OCI-LY7 (cell line): ENCODE measurements at regions not wholly inside any gene's neighbourhood (a gene's known extent, or its start where the extent isn't known, plus 50 kb on each side); places are given as distances from the start of the nearest gene placed in this dataset.

Experiments
- BruUV-seq: library from RNA; stranded (reverse); fragments of 400-500 nt; replicated peaks from 2 replicates; lab custom pipeline; 2021; lab: Mats Ljungman, UMichigan
- CTCF ChIA-PET: fragments of 300-600 bp; sonication (Branson Sonifier 250); formaldehyde crosslinking; loops from one replicate; lab custom pipeline; 2022; ENCODE audit warnings: antibody characterized with exemption; ENCODE audit not compliant: unreplicated experiment; lab: Charles Lee
- POLR2A ChIA-PET: fragments of 300-600 bp; sonication (Branson Sonifier 250); formaldehyde crosslinking; loops from one replicate; lab custom pipeline; 2022; ENCODE audit warnings: antibody characterized with exemption; lab: Charles Lee
- DNase-seq: peaks from one replicate; pipeline ENCODE4 v3.0.0-alpha.2; 2015; ENCODE audit warnings: low spot score
- H2AFZ ChIP-seq: fragments of 200-600 bp; sonication (generic), shearing (Covaris generic); 2 replicates; pipeline ENCODE4 v1.6.1; 2014; ENCODE audit warnings: mild to moderate bottlenecking, antibody characterized with exemption, low read length, moderate library complexity
- H3K27ac ChIP-seq: fragments of 200-600 bp; sonication (generic); 2 replicates; pipeline ENCODE4 v1.5.1; 2014; ENCODE audit warnings: mixed run types, low read depth, mild to moderate bottlenecking, moderate library complexity, low read length, inconsistent platforms; ENCODE audit not compliant: poor library complexity, severe bottlenecking
- H3K36me3 ChIP-seq: fragments of 200-600 bp; sonication (generic); 2 replicates; pipeline ENCODE4 v1.6.1; 2014; ENCODE audit warnings: mild to moderate bottlenecking, antibody characterized with exemption, low read length, moderate library complexity, mixed read lengths; ENCODE audit not compliant: insufficient read depth
- H3K4me1 ChIP-seq: fragments of 200-600 bp; sonication (generic); 2 replicates; pipeline ENCODE4 v1.5.1; 2014; ENCODE audit warnings: mild to moderate bottlenecking, low read length; ENCODE audit not compliant: insufficient read depth, poor library complexity, severe bottlenecking
- H3K4me2 ChIP-seq: fragments of 200-600 bp; sonication (generic); 2 replicates; pipeline ENCODE4 v1.6.1; 2014; ENCODE audit warnings: mild to moderate bottlenecking, low read length
- H3K4me3 ChIP-seq: fragments of 200-600 bp; sonication (generic); 2 replicates; pipeline ENCODE4 v1.5.1; 2014; ENCODE audit warnings: mild to moderate bottlenecking, low read depth, low read length; ENCODE audit not compliant: poor library complexity, severe bottlenecking
- H3K79me2 ChIP-seq: fragments of 200-600 bp; sonication (generic); 2 replicates; pipeline ENCODE4 v1.6.1; 2016; ENCODE audit warnings: low read depth, mild to moderate bottlenecking, low read length, moderate library complexity, mixed read lengths; ENCODE audit not compliant: insufficient read depth
- H3K9me2 ChIP-seq: fragments of 200-600 bp; sonication (generic); 2 replicates; pipeline ENCODE4 v1.6.1; 2016; ENCODE audit warnings: mild to moderate bottlenecking, low read length, mixed read lengths; ENCODE audit not compliant: insufficient read depth
- H3K9me3 ChIP-seq: fragments of 200-600 bp; sonication (generic); 2 replicates; pipeline ENCODE4 v1.6.1; 2014; ENCODE audit warnings: mild to moderate bottlenecking, mixed run types, low read length, mixed read lengths
- H4K20me1 ChIP-seq: fragments of 200-600 bp; sonication (generic); 2 replicates; pipeline ENCODE4 v1.6.1; 2014; ENCODE audit warnings: mild to moderate bottlenecking, antibody characterized with exemption, low read length, moderate library complexity, mixed read lengths; ENCODE audit not compliant: insufficient read depth
- CTCF ChIP-seq: fragments of 200-600 bp; sonication (generic); conservative IDR thresholded peaks from 2 replicates; pipeline ENCODE4 v1.5.1; 2014; ENCODE audit warnings: mild to moderate bottlenecking, antibody characterized with exemption, low read length, moderate library complexity, mixed read lengths
- EZH2phosphoT487 ChIP-seq: fragments of 200-600 bp; sonication (generic); IDR thresholded peaks from 2 replicates; pipeline ENCODE4 v1.6.1; 2018; ENCODE audit warnings: low read depth, borderline replicate concordance, mild to moderate bottlenecking, mixed run types, antibody characterized with exemption, low read length, moderate library complexity, mixed read lengths
- intact Hi-C: fragments of 100-400 bp; cut with micrococcal nuclease; formaldehyde crosslinking; loops from one replicate; pipeline ENCODE4 v1.10.0; 2022; ENCODE audit not compliant: unreplicated experiment

DNA sequence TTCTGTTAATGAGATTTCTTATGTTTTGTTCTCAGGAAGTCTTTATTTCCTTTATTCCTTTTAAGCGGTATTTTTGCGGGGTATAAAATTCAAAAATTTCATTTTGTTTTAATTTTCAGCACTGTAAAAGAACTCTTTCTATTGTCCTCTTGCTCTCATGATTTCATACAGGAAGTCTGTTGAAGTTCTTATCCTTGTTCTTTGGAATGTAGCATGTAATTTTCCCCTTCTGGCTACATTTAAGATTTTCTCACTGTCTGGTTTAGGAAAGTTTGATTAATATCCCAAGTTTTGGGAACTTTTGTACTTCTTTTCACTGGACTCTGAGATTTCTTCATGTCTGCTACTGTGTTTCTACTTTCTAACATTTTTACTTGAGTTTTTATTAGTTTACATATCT lies 581.4 kb upstream of the GJE1 start:
- POLR2A ChIA-PET, result no interaction called here
- Histone ChIP-seq H3K9me2 (no peaks in the 10 kb centered on the region), H2AFZ (no peak overlapping the region), H3K36me3 (no peaks in the 10 kb centered on the region), H3K4me3 (no peak overlapping the region), H4K20me1 (no peaks in the 10 kb centered on the region), H3K79me2 (no peaks in the 10 kb centered on the region), H3K4me2 (no peak overlapping the region), H3K4me1 (peaks cover 5% of the 10 kb centered on the region), H3K9me3 (peaks cover 12% of the 10 kb centered on the region; the same call in 1 of the 2 replicates), H3K27ac (no peak overlapping the region)
- no peak for DNase-seq
- intact Hi-C loops, result no loop called here
- CTCF ChIA-PET, result no interaction called here
- BruUV-seq, result no TSS peak
- TF ChIP-seq EZH2phosphoT487 (no peak), CTCF (no peak)

DNA sequence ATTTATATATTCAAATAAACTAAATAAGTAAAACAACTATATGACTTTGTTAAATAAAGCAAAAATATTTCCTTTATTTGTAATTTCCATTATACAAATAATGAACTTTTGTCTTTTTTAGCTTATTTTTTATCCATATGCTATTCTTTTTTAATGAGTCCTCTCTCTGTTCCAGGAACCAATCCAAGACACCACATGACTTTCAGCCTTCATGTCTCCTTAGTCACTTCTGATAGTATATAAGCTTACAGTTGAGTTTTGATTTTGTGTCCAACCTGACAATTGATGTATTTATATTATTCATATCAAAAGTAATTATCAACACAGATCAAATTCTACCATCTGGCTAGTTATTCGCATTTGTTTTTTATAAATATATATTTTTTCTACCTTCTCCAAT lies 582.3 kb upstream of the GJE1 start:
- intact Hi-C loops, result no loop called here
- no TSS peak for BruUV-seq
- Histone ChIP-seq H4K20me1 (no peaks in the 10 kb centered on the region), H2AFZ (no peak overlapping the region), H3K9me3 (peaks cover 12% of the 10 kb centered on the region; the same call in 1 of the 2 replicates), H3K4me3 (no peak overlapping the region), H3K4me1 (peaks cover 5% of the 10 kb centered on the region), H3K4me2 (no peak overlapping the region), H3K9me2 (no peaks in the 10 kb centered on the region), H3K27ac (no peak overlapping the region), H3K79me2 (no peaks in the 10 kb centered on the region), H3K36me3 (no peaks in the 10 kb centered on the region)
- DNase-seq, result no peak
- no peak for TF ChIP-seq CTCF
- TF ChIP-seq EZH2phosphoT487, result no peak
- CTCF ChIA-PET, result no interaction called here
- POLR2A ChIA-PET, result interaction anchor here (1.6 to 1.9 kb wide), 2 partner anchors 9 to 66 kb away, joined by 4 read pairs; no protein-coding TSS in a partner anchor

GRCh38 chr6:141548966-141549365 lies 583.8 kb upstream of the GJE1 start:
- ChIA-PET POLR2A (interaction anchor here (1.2 to 1.9 kb wide), 3 partner anchors 11 to 64 kb away, joined by 3 to 4 read pairs (median 4); no protein-coding TSS in a partner anchor), CTCF (no interaction called here)
- intact Hi-C loops, result no loop called here
- Histone ChIP-seq H3K36me3 (no peaks in the 10 kb centered on the region), H2AFZ (no peak overlapping the region), H3K9me2 (no peaks in the 10 kb centered on the region), H4K20me1 (no peaks in the 10 kb centered on the region), H3K4me3 (no peak overlapping the region), H3K9me3 (peaks cover 12% of the 10 kb centered on the region; the same call in 1 of the 2 replicates), H3K27ac (no peak overlapping the region), H3K79me2 (no peaks in the 10 kb centered on the region), H3K4me2 (no peak overlapping the region), H3K4me1 (peaks cover 5% of the 10 kb centered on the region)
- TF ChIP-seq EZH2phosphoT487, result no peak
- no peak for TF ChIP-seq CTCF
- BruUV-seq, result no TSS peak
- DNase-seq, result no peak
